T-helper 1 cell treated with Interleukin-12 subunit alpha and Interleukin-12 subunit beta and Interleukin-4 antibody, amounts not matched to agents 30 μg/mL and 1 μg/mL, for 36 hours (primary cell): ENCODE measurements at regions not wholly inside any gene's neighbourhood (a gene's known extent, or its start where the extent isn't known, plus 50 kb on each side); places are given as distances from the start of the nearest gene placed in this dataset.
"Not testable (repeated sequence)": the region's sequence is repeated elsewhere in the genome, so short reads cannot be mapped to it uniquely, and the experiment has no call there.

Source experiments
- H3K27ac Mint-ChIP-seq: one replicate; pipeline ENCODE4 v1.8.0; 2021; ENCODE audit warnings: mild to moderate bottlenecking, mixed read lengths
- H3K27me3 Mint-ChIP-seq: one replicate; pipeline ENCODE4 v1.8.0; 2021; ENCODE audit warnings: low read depth, mixed read lengths
- H3K36me3 Mint-ChIP-seq: one replicate; pipeline ENCODE4 v1.8.0; 2021; ENCODE audit warnings: low read depth, mixed read lengths
- H3K4me1 Mint-ChIP-seq: one replicate; pipeline ENCODE4 v1.8.0; 2021; ENCODE audit warnings: low read depth, mixed read lengths
- H3K4me3 Mint-ChIP-seq: one replicate; pipeline ENCODE4 v1.8.0; 2021; ENCODE audit warnings: mild to moderate bottlenecking, moderate library complexity, mixed read lengths
- H3K9me3 Mint-ChIP-seq: one replicate; pipeline ENCODE4 v1.8.0; 2021; ENCODE audit warnings: mixed read lengths

- Mint-ChIP-seq H3K9me3 (peaks cover 22% of the 10 kb centered on the region), H3K27ac (no peak overlapping the region), H3K36me3 (peaks cover 5% of the 10 kb centered on the region), H3K27me3 (no peaks in the 10 kb centered on the region), H3K4me1 (peaks cover 6% of the 10 kb centered on the region), H3K4me3 (no peak overlapping the region)
These were observed 59.3 kb downstream of the GPR88 start for GRCh38 chr1:100597061-100597741.

GRCh38 chr1:100597784-100598183 is 59.8 kb downstream of the GPR88 start:
- Mint-ChIP-seq H3K27me3 (no peaks in the 10 kb centered on the region), H3K36me3 (peaks cover 5% of the 10 kb centered on the region), H3K27ac (no peak overlapping the region), H3K4me1 (peaks cover 6% of the 10 kb centered on the region), H3K4me3 (no peak overlapping the region), H3K9me3 (peaks cover 27% of the 10 kb centered on the region)

GRCh38 chr1:100600377-100600776 is 62.4 kb downstream of the GPR88 start:
- not testable (repeated sequence) for H3K4me3 Mint-ChIP-seq, H3K36me3 Mint-ChIP-seq, H3K27me3 Mint-ChIP-seq, H3K27ac Mint-ChIP-seq, H3K4me1 Mint-ChIP-seq
- peaks cover 30% of the 10 kb centered on the region for H3K9me3 Mint-ChIP-seq

GRCh38 chr1:100602028-100602427 is 64.1 kb downstream of the GPR88 start:
- not testable (repeated sequence) for H3K36me3 Mint-ChIP-seq, H3K4me3 Mint-ChIP-seq, H3K27me3 Mint-ChIP-seq, H3K4me1 Mint-ChIP-seq, H3K27ac Mint-ChIP-seq
- H3K9me3 Mint-ChIP-seq: peaks cover 30% of the 10 kb centered on the region

GRCh38 chr1:100604372-100604771 is 66.4 kb downstream of the GPR88 start:
- Mint-ChIP-seq H3K9me3 (peaks cover 25% of the 10 kb centered on the region), H3K4me3 (no peak overlapping the region), H3K27me3 (peaks cover 6% of the 10 kb centered on the region)

GRCh38 chr1:100606438-100606837 is 68.5 kb downstream of the GPR88 start:
- peaks cover 13% of the 10 kb centered on the region for H3K9me3 Mint-ChIP-seq
- peaks cover under 1% of the 10 kb centered on the region for H3K36me3 Mint-ChIP-seq
- no peak overlapping the region for H3K27ac Mint-ChIP-seq
- no peaks in the 10 kb centered on the region for H3K4me1 Mint-ChIP-seq
- no peak overlapping the region for H3K4me3 Mint-ChIP-seq
- H3K27me3 Mint-ChIP-seq: peaks cover 7% of the 10 kb centered on the region

More at GRCh38 chr1:100604372-100604771, 66.4 kb downstream of the GPR88 start:
- Mint-ChIP-seq H3K27ac (no peak overlapping the region), H3K4me1 (no peaks in the 10 kb centered on the region), H3K36me3 (peaks cover 3% of the 10 kb centered on the region)

GRCh38 chr1:100607628-100608240 is 69.8 kb downstream of the GPR88 start:
- Mint-ChIP-seq H3K4me3 (no peak overlapping the region), H3K9me3 (peaks cover 3% of the 10 kb centered on the region), H3K27ac (no peak overlapping the region), H3K36me3 (no peaks in the 10 kb centered on the region), H3K4me1 (no peaks in the 10 kb centered on the region), H3K27me3 (peaks cover 7% of the 10 kb centered on the region)

- Mint-ChIP-seq H3K36me3 (no peaks in the 10 kb centered on the region), H3K4me3 (no peak overlapping the region), H3K9me3 (no peaks in the 10 kb centered on the region), H3K27me3 (peaks cover 7% of the 10 kb centered on the region), H3K27ac (no peak overlapping the region), H3K4me1 (peaks cover 12% of the 10 kb centered on the region)
These were observed 71.9 kb downstream of the GPR88 start for GRCh38 chr1:100609849-100610248.

GRCh38 chr1:100611086-100611485 is 73.1 kb downstream of the GPR88 start:
- Mint-ChIP-seq H3K36me3 (no peaks in the 10 kb centered on the region), H3K27me3 (peaks cover 7% of the 10 kb centered on the region), H3K4me3 (no peak overlapping the region), H3K4me1 (peaks cover 14% of the 10 kb centered on the region), H3K27ac (no peak overlapping the region), H3K9me3 (no peaks in the 10 kb centered on the region)

- no peak overlapping the region for H3K27ac Mint-ChIP-seq
- no peaks in the 10 kb centered on the region for H3K36me3 Mint-ChIP-seq
- peaks cover 14% of the 10 kb centered on the region for H3K4me1 Mint-ChIP-seq
- no peaks in the 10 kb centered on the region for H3K9me3 Mint-ChIP-seq
- peaks cover 7% of the 10 kb centered on the region for H3K27me3 Mint-ChIP-seq
- no peak overlapping the region for H3K4me3 Mint-ChIP-seq
These were observed 74.6 kb downstream of the GPR88 start for GRCh38 chr1:100612540-100612939.

- Mint-ChIP-seq H3K27me3 (peaks cover 4% of the 10 kb centered on the region), H3K9me3 (no peaks in the 10 kb centered on the region), H3K36me3 (no peaks in the 10 kb centered on the region), H3K4me3 (no peak overlapping the region), H3K27ac (no peak overlapping the region), H3K4me1 (peaks cover 14% of the 10 kb centered on the region)
These were observed 76.0 kb downstream of the GPR88 start for GRCh38 chr1:100613817-100614559.

- peak overlapping the region; percentile 56 for H3K4me3 Mint-ChIP-seq
- H3K27ac Mint-ChIP-seq: peak overlapping the region; percentile 63
- no peaks in the 10 kb centered on the region for H3K9me3 Mint-ChIP-seq
- peaks cover 14% of the 10 kb centered on the region for H3K4me1 Mint-ChIP-seq
- no peaks in the 10 kb centered on the region for H3K27me3 Mint-ChIP-seq
- H3K36me3 Mint-ChIP-seq: no peaks in the 10 kb centered on the region
These were observed 76.6 kb downstream of the GPR88 start for GRCh38 chr1:100614570-100614969.

GRCh38 chr1:100615686-100616085 is 77.7 kb downstream of the GPR88 start:
- H3K9me3 Mint-ChIP-seq: no peaks in the 10 kb centered on the region
- H3K27me3 Mint-ChIP-seq: no peaks in the 10 kb centered on the region

GRCh38 chr1:100616121-100616621 is 78.2 kb downstream of the GPR88 start:
- H3K27me3 Mint-ChIP-seq: no peaks in the 10 kb centered on the region
- no peak overlapping the region for H3K4me3 Mint-ChIP-seq
- no peaks in the 10 kb centered on the region for H3K9me3 Mint-ChIP-seq
- no peaks in the 10 kb centered on the region for H3K36me3 Mint-ChIP-seq
- H3K27ac Mint-ChIP-seq: no peak overlapping the region
- peaks cover 14% of the 10 kb centered on the region for H3K4me1 Mint-ChIP-seq

More at GRCh38 chr1:100615686-100616085, 77.7 kb downstream of the GPR88 start:
- H3K4me1 Mint-ChIP-seq: peaks cover 14% of the 10 kb centered on the region
- H3K36me3 Mint-ChIP-seq: no peaks in the 10 kb centered on the region
- no peak overlapping the region for H3K27ac Mint-ChIP-seq
- H3K4me3 Mint-ChIP-seq: no peak overlapping the region

- Mint-ChIP-seq H3K9me3 (no peaks in the 10 kb centered on the region), H3K27me3 (no peaks in the 10 kb centered on the region), H3K4me3 (no peak overlapping the region), H3K36me3 (no peaks in the 10 kb centered on the region), H3K27ac (no peak overlapping the region), H3K4me1 (no peaks in the 10 kb centered on the region)
These were observed 84.1 kb downstream of the GPR88 start for GRCh38 chr1:100622037-100622436.
